Activated CD4-positive, alpha-beta T cell treated with anti-CD3 and anti-CD28 coated beads, Interleukin-2, amount 10 ng/mL, durations not matched to agents 7 days and 5 days (primary cell): ENCODE measurements at regions not wholly inside any gene's neighbourhood (a gene's known extent, or its start where the extent isn't known, plus 50 kb on each side); places are given as distances from the start of the nearest gene placed in this dataset.

Source experiments
- CTCF ChIA-PET: fragments of 350-600 bp; sonication (Branson Sonifier 250); formaldehyde crosslinking; loops from one replicate; lab custom pipeline; 2021; ENCODE audit warnings: antibody characterized with exemption; lab: Charles Lee
- POLR2A ChIA-PET: fragments of 350-600 bp; sonication (Branson Sonifier 250); formaldehyde crosslinking; loops from one replicate; lab custom pipeline; 2021; ENCODE audit warnings: antibody characterized with exemption; lab: Charles Lee
- DNase-seq: peaks from one replicate; pipeline ENCODE4 v3.0.0-alpha.2; 2020
- H3K27ac Mint-ChIP-seq: one replicate; pipeline ENCODE4 v1.8.0; 2021; ENCODE audit warnings: mild to moderate bottlenecking, moderate library complexity, mixed read lengths
- H3K27me3 Mint-ChIP-seq: one replicate; pipeline ENCODE4 v1.8.0; 2021; ENCODE audit warnings: mixed read lengths
- H3K36me3 Mint-ChIP-seq: one replicate; pipeline ENCODE4 v1.8.0; 2021; ENCODE audit warnings: low read depth, mixed read lengths
- H3K4me1 Mint-ChIP-seq: one replicate; pipeline ENCODE4 v1.8.0; 2021; ENCODE audit warnings: mixed read lengths
- H3K4me3 Mint-ChIP-seq: one replicate; pipeline ENCODE4 v1.8.0; 2021; ENCODE audit warnings: mild to moderate bottlenecking, moderate library complexity, mixed read lengths
- H3K9me3 Mint-ChIP-seq: one replicate; pipeline ENCODE4 v1.8.0; 2021; ENCODE audit warnings: mixed read lengths

GRCh38 chr13:106007156-106007555, 528.3 kb downstream of the EFNB2 start:
- no peak overlapping the region for H3K27ac Mint-ChIP-seq
- no peak overlapping the region for H3K4me3 Mint-ChIP-seq
- H3K36me3 Mint-ChIP-seq = no peaks in the 10 kb centered on the region
- H3K4me1 Mint-ChIP-seq = no peaks in the 10 kb centered on the region
- no peaks in the 10 kb centered on the region for H3K27me3 Mint-ChIP-seq
- H3K9me3 Mint-ChIP-seq = no peaks in the 10 kb centered on the region
- no peak for DNase-seq
- CTCF ChIA-PET = no interaction called here
- POLR2A ChIA-PET = no interaction called here

DNA sequence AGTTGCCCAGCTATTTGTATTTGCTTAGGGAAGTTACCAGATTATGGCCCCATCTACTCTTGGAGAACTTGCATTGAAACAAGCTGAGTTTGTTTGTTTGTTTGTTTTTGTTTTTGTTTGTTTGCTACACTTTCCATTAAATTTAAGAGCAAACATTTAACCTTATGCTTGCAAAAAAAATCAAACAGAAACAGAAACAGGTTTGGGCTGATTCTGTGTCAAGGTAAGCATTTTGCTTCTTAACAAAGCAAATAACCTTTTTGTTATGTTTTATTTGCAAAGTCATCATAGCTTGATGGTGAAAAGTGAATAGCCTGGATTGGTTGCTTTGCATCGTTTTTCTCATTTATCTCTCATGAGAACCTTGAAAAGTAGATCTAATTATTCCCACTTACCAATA, 531.8 kb downstream of the EFNB2 start:
- H3K27ac Mint-ChIP-seq = no peak overlapping the region
- POLR2A ChIA-PET = no interaction called here

GRCh38 chr13:106001443-106001842, 534.0 kb downstream of the EFNB2 start:
- Mint-ChIP-seq H3K27me3 (no peaks in the 10 kb centered on the region), H3K9me3 (peaks cover 6% of the 10 kb centered on the region), H3K27ac (no peak overlapping the region), H3K36me3 (no peaks in the 10 kb centered on the region), H3K4me3 (no peak overlapping the region), H3K4me1 (no peaks in the 10 kb centered on the region)
- POLR2A ChIA-PET = no interaction called here
- DNase-seq = no peak
- CTCF ChIA-PET = no interaction called here

More for the DNA sequence above, 531.8 kb downstream of the EFNB2 start:
- no peaks in the 10 kb centered on the region for H3K36me3 Mint-ChIP-seq
- no peaks in the 10 kb centered on the region for H3K27me3 Mint-ChIP-seq
- H3K9me3 Mint-ChIP-seq = peaks cover 3% of the 10 kb centered on the region
- no peak for DNase-seq
- CTCF ChIA-PET = no interaction called here
- H3K4me1 Mint-ChIP-seq = no peaks in the 10 kb centered on the region
- no peak overlapping the region for H3K4me3 Mint-ChIP-seq

GRCh38 chr13:105997581-105998550, 537.6 kb downstream of the EFNB2 start:
- no peak overlapping the region for H3K27ac Mint-ChIP-seq
- ChIA-PET POLR2A (no interaction called here), CTCF (no interaction called here)
- no peak overlapping the region for H3K4me3 Mint-ChIP-seq
- H3K4me1 Mint-ChIP-seq = no peaks in the 10 kb centered on the region
- H3K27me3 Mint-ChIP-seq = no peaks in the 10 kb centered on the region
- peaks cover 6% of the 10 kb centered on the region for H3K9me3 Mint-ChIP-seq
- no peak for DNase-seq
- no peaks in the 10 kb centered on the region for H3K36me3 Mint-ChIP-seq

- CTCF ChIA-PET = no interaction called here
- Mint-ChIP-seq H3K4me3 (no peak overlapping the region), H3K36me3 (no peaks in the 10 kb centered on the region), H3K9me3 (peaks cover 6% of the 10 kb centered on the region), H3K4me1 (no peaks in the 10 kb centered on the region), H3K27ac (no peak overlapping the region), H3K27me3 (no peaks in the 10 kb centered on the region)
- DNase-seq = no peak
- POLR2A ChIA-PET = no interaction called here
These were observed 539.0 kb downstream of the EFNB2 start for GRCh38 chr13:105996391-105997025.

GRCh38 chr13:105994340-105994739, 541.1 kb downstream of the EFNB2 start:
- Mint-ChIP-seq H3K9me3 (peaks cover 6% of the 10 kb centered on the region), H3K27me3 (no peaks in the 10 kb centered on the region)
- POLR2A ChIA-PET = no interaction called here

GRCh38 chr13:105991622-105992277, 543.7 kb downstream of the EFNB2 start:
- CTCF ChIA-PET = no interaction called here
- no peak overlapping the region for H3K4me3 Mint-ChIP-seq
- no peak overlapping the region for H3K27ac Mint-ChIP-seq
- POLR2A ChIA-PET = no interaction called here
- no peaks in the 10 kb centered on the region for H3K36me3 Mint-ChIP-seq
- no peaks in the 10 kb centered on the region for H3K4me1 Mint-ChIP-seq
- DNase-seq = no peak
- H3K27me3 Mint-ChIP-seq = no peaks in the 10 kb centered on the region
- H3K9me3 Mint-ChIP-seq = no peaks in the 10 kb centered on the region

More at GRCh38 chr13:105994340-105994739, 541.1 kb downstream of the EFNB2 start:
- Mint-ChIP-seq H3K4me3 (no peak overlapping the region), H3K4me1 (no peaks in the 10 kb centered on the region), H3K27ac (no peak overlapping the region), H3K36me3 (no peaks in the 10 kb centered on the region)
- CTCF ChIA-PET = no interaction called here
- no peak for DNase-seq

- ChIA-PET POLR2A (no interaction called here), CTCF (interaction anchor here (0.7 kb wide), 1 partner anchor 10 kb away, joined by 3 read pairs; no protein-coding TSS in a partner anchor)
- no peak overlapping the region for H3K4me3 Mint-ChIP-seq
- no peak for DNase-seq
- no peak overlapping the region for H3K27ac Mint-ChIP-seq
- H3K36me3 Mint-ChIP-seq = no peaks in the 10 kb centered on the region
- no peaks in the 10 kb centered on the region for H3K27me3 Mint-ChIP-seq
- H3K4me1 Mint-ChIP-seq = no peaks in the 10 kb centered on the region
- H3K9me3 Mint-ChIP-seq = no peaks in the 10 kb centered on the region
These were observed 544.3 kb downstream of the EFNB2 start for GRCh38 chr13:105991131-105991530.

DNA sequence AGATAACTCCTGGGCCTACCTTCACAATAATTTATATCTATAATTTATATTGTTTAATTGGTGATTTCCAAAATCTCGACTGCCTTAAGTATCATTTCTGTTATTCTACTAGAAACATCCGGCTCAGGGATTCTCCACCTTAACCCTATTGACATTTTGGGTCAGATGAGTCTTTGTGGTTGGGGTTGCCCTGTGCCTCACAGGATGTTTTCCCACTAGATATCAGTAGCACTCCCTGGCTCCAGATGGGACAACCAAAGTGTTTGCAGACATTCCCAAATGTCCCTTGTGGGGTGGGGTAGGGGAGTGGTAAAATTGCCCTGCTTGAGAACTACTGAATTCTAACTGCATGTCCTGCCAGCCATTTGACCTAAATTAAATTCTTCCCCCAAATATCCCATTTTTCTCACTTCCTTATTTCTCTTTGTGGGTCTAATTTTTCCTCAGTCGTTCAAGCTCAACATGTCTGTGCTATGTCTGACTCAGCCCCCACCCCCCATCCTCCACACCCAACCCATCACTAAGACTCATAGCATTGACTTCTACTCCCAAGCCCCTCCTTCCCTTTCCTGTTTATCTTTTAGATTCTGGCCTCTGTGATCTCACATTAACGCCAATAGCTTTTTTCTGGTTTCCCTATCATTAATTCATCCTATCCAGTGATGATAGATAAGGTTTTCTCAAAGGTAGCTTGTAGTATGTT, 545.1 kb downstream of the EFNB2 start:
- Mint-ChIP-seq H3K4me1 (no peaks in the 10 kb centered on the region), H3K27me3 (no peaks in the 10 kb centered on the region), H3K9me3 (no peaks in the 10 kb centered on the region), H3K36me3 (no peaks in the 10 kb centered on the region), H3K4me3 (no peak overlapping the region), H3K27ac (no peak overlapping the region)
- ChIA-PET POLR2A (no interaction called here), CTCF (interaction anchor here (0.7 kb wide), 1 partner anchor 9 kb away, joined by 3 read pairs; no protein-coding TSS in a partner anchor)
- no peak for DNase-seq

- H3K36me3 Mint-ChIP-seq = no peaks in the 10 kb centered on the region
- H3K4me1 Mint-ChIP-seq = no peaks in the 10 kb centered on the region
- ChIA-PET CTCF (no interaction called here), POLR2A (no interaction called here)
- no peak for DNase-seq
- no peak overlapping the region for H3K4me3 Mint-ChIP-seq
- H3K27ac Mint-ChIP-seq = no peak overlapping the region
- no peaks in the 10 kb centered on the region for H3K27me3 Mint-ChIP-seq
- H3K9me3 Mint-ChIP-seq = no peaks in the 10 kb centered on the region
These were observed 550.8 kb downstream of the EFNB2 start for GRCh38 chr13:105984646-105985045.

DNA sequence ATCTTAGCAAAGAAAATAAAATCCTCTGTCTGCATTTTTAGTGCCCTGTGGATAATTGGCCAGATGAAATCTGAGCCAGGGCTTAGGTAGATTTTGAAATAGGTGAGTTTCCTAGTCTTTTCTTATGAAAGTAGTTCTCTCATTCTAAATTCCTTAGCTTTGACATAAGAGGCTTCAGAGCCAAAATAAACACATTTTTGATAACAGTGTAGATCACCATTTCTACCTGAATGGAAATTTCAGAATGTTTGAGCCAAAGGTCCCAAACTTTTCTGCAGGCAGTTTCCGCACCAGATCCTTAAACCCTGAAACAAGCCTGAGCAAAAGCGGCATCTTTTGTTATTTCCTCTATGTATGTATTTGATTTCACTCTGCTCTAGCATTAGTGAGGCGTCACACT, 551.2 kb downstream of the EFNB2 start:
- CTCF ChIA-PET = no interaction called here
- Mint-ChIP-seq H3K27ac (no peak overlapping the region), H3K9me3 (no peaks in the 10 kb centered on the region), H3K27me3 (no peaks in the 10 kb centered on the region), H3K36me3 (no peaks in the 10 kb centered on the region), H3K4me1 (no peaks in the 10 kb centered on the region), H3K4me3 (no peak overlapping the region)
- DNase-seq = no peak
- POLR2A ChIA-PET = no interaction called here

GRCh38 chr13:105982219-105982930, 553.1 kb downstream of the EFNB2 start:
- POLR2A ChIA-PET = no interaction called here
- H3K27me3 Mint-ChIP-seq = no peaks in the 10 kb centered on the region
- H3K4me3 Mint-ChIP-seq = no peak overlapping the region
- no peak overlapping the region for H3K27ac Mint-ChIP-seq
- no peaks in the 10 kb centered on the region for H3K9me3 Mint-ChIP-seq
- CTCF ChIA-PET = interaction anchor here (1.3 kb wide), 1 partner anchor 120 kb away, joined by 3 read pairs; no protein-coding TSS in a partner anchor
- no peak for DNase-seq
- H3K4me1 Mint-ChIP-seq = no peaks in the 10 kb centered on the region
- H3K36me3 Mint-ChIP-seq = no peaks in the 10 kb centered on the region
